Stimulated activated memory B cell treated with anti-CD40 and anti-IgM and Interleukin-4, amounts not matched to agents 10 μg/mL and 1 μg/mL and 100 μg/mL, for 72 hours (primary cell): ENCODE measurements at regions not wholly inside any gene's neighbourhood (a gene's known extent, or its start where the extent isn't known, plus 50 kb on each side); places are given as distances from the start of the nearest gene placed in this dataset.

Source experiments
- ATAC-seq: fragments of 150-1000 bp; cut with Tn5 transposase; 2 replicates; pipeline ENCODE4 v1.10.0; 2021
- H3K27ac Mint-ChIP-seq: one replicate; pipeline ENCODE4 v1.8.0; 2022; ENCODE audit warnings: mild to moderate bottlenecking, mixed read lengths
- H3K27me3 Mint-ChIP-seq: one replicate; pipeline ENCODE4 v1.8.0; 2022; ENCODE audit warnings: mixed read lengths
- H3K36me3 Mint-ChIP-seq: one replicate; pipeline ENCODE4 v1.8.0; 2022; ENCODE audit warnings: mixed read lengths
- H3K4me1 Mint-ChIP-seq: one replicate; pipeline ENCODE4 v1.8.0; 2022; ENCODE audit warnings: mixed read lengths
- H3K4me3 Mint-ChIP-seq: one replicate; pipeline ENCODE4 v1.8.0; 2022; ENCODE audit warnings: mild to moderate bottlenecking, moderate library complexity, mixed read lengths
- H3K9me3 Mint-ChIP-seq: one replicate; pipeline ENCODE4 v1.8.0; 2022; ENCODE audit warnings: mixed read lengths

DNA sequence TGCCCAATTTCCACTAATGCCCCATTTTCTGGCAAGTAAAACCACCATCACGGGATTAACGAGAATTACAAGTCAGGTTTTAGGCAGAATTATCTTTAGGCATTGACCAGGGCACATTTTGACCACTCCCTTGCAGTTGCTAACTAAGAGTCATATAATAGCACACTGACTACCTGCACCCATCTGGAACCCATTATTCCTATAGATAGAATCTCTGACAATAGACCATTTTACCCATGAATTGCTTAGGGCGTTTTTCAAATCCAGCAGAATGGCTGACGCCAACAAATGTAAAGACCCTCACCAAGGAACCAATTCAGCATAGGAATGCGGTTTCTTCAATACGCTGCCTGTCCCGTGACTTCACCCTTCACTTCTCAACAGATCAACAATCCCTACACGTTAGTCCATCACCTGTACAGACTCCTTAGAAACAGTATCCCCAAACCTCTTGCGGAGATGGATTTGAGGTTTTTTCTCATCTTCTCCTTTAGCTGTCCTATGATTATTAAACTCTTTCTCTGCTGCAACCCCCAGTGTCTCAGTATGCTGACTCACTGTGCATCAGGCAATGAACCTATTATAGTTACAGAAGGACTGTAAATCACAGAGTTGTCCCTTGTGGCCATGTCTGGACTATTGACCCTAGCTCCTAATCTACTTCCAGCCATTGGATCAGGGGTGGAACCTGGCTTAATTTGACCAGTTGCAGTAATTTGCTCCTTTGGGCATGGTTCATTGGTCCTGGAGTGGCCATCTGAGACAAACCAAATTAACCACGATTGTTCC, 177.3 kb upstream of the PLXNC1 start:
- no peak overlapping the region for H3K4me3 Mint-ChIP-seq
- H3K36me3 Mint-ChIP-seq, result no peaks in the 10 kb centered on the region
- peaks cover 30% of the 10 kb centered on the region for H3K27me3 Mint-ChIP-seq
- no peaks in the 10 kb centered on the region for H3K4me1 Mint-ChIP-seq
- no peak for ATAC-seq
- no peaks in the 10 kb centered on the region for H3K9me3 Mint-ChIP-seq
- no peak overlapping the region for H3K27ac Mint-ChIP-seq

DNA sequence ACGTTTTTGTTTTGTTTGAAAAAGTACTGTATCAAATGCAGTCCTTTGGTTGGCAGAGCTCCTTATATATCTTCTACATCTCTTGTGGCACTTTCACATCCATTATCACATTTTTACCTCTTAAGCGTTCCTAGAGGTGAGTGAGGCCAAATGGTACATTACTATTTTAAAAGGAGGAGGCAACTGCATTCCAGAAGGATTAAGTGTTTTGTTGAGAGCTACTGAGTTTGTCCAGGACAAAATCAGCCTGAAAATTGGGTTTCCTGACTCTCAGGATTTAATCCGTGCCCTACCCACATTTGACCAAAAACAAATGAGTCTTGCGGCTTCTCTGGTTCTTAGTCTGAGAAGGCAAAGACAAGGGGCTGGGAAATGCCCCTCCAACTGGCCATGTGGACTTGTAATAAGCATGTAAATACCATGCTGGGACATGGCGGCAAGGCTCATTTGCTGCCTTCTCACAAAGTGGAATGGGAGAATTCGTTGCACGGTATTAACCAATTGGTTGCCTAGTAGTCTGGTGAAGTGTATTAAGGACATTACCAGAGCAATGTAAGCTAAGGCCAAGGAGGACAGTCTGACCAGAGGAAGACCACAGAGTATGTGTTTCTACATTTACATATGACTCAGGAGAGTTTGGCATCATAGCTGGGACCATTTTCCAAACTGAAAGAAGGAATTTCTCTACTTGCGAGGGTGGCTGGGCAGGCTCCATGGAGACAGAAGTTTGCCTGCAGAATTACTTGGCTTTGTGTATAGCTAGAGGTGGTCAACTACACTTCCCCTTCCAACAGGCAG, 175.8 kb upstream of the PLXNC1 start:
- Mint-ChIP-seq H3K9me3 (no peaks in the 10 kb centered on the region), H3K27ac (no peak overlapping the region), H3K4me3 (no peak overlapping the region), H3K36me3 (no peaks in the 10 kb centered on the region), H3K27me3 (peaks cover 20% of the 10 kb centered on the region), H3K4me1 (no peaks in the 10 kb centered on the region)
- ATAC-seq, result no peak

- no peaks in the 10 kb centered on the region for H3K36me3 Mint-ChIP-seq
- ATAC-seq, result no peak
- H3K27ac Mint-ChIP-seq, result no peak overlapping the region
- no peak overlapping the region for H3K4me3 Mint-ChIP-seq
- no peaks in the 10 kb centered on the region for H3K9me3 Mint-ChIP-seq
- peaks cover 12% of the 10 kb centered on the region for H3K27me3 Mint-ChIP-seq
- H3K4me1 Mint-ChIP-seq, result no peaks in the 10 kb centered on the region
Measured at GRCh38 chr12:93974252-93974651, 174.1 kb upstream of the PLXNC1 start.

DNA sequence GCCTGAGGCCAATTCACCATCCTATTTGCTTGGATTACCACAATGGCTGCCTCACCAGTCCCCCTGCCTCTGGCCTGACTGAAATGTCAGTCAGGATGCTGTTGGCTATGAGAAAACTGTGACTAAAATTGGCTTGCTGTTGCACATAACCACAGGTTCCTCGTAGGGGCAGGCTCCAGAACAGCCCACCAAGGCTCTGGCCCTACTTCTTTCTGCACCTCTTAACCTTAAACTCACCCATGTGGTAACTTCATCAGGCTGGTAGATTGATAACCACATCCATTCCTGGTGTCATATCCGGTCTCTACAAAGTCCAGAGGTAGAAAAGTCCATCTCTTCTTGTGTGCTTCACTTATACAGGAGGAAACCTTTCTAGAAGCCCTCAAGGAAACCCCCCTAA, 172.4 kb upstream of the PLXNC1 start:
- H3K4me3 Mint-ChIP-seq, result no peak overlapping the region
- no peaks in the 10 kb centered on the region for H3K9me3 Mint-ChIP-seq
- no peaks in the 10 kb centered on the region for H3K36me3 Mint-ChIP-seq
- H3K27me3 Mint-ChIP-seq, result peaks cover 7% of the 10 kb centered on the region
- H3K27ac Mint-ChIP-seq, result no peak overlapping the region
- H3K4me1 Mint-ChIP-seq, result no peaks in the 10 kb centered on the region
- no peak for ATAC-seq

GRCh38 chr12:93977081-93977480, 171.3 kb upstream of the PLXNC1 start:
- Mint-ChIP-seq H3K27ac (no peak overlapping the region), H3K4me1 (no peaks in the 10 kb centered on the region), H3K36me3 (no peaks in the 10 kb centered on the region), H3K4me3 (no peak overlapping the region), H3K27me3 (peaks cover 14% of the 10 kb centered on the region), H3K9me3 (no peaks in the 10 kb centered on the region)
- ATAC-seq, result no peak

- Mint-ChIP-seq H3K4me1 (no peaks in the 10 kb centered on the region), H3K27me3 (peaks cover 27% of the 10 kb centered on the region), H3K9me3 (no peaks in the 10 kb centered on the region), H3K4me3 (no peak overlapping the region), H3K27ac (no peak overlapping the region), H3K36me3 (no peaks in the 10 kb centered on the region)
- ATAC-seq, result no peak
Measured at GRCh38 chr12:93978553-93978952, 169.8 kb upstream of the PLXNC1 start.

DNA sequence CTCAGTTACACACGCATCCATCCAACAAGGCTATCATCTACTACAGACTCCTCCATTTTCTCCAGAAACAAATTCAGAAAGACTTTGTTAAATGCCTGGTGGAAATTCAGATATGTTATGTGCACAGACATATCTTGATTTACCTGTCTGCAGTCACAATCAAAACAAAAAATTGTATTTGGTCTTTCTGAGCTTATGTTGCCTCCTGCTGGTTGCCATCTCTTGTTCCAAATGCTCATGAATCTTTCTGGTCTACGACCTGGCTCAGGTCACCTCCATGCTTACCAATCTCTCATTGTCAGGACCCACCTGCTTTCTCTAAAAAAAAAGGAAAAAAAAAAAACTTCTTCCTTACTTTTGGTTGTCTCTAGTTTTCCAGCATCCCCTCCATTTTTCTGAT, 169.2 kb upstream of the PLXNC1 start:
- peaks cover 27% of the 10 kb centered on the region for H3K27me3 Mint-ChIP-seq
- no peak overlapping the region for H3K27ac Mint-ChIP-seq
- H3K4me3 Mint-ChIP-seq, result no peak overlapping the region
- H3K9me3 Mint-ChIP-seq, result no peaks in the 10 kb centered on the region
- no peaks in the 10 kb centered on the region for H3K4me1 Mint-ChIP-seq
- ATAC-seq, result no peak
- no peaks in the 10 kb centered on the region for H3K36me3 Mint-ChIP-seq

GRCh38 chr12:93980711-93981110, 167.7 kb upstream of the PLXNC1 start:
- Mint-ChIP-seq H3K4me3 (no peak overlapping the region), H3K9me3 (no peaks in the 10 kb centered on the region), H3K27me3 (peaks cover 27% of the 10 kb centered on the region), H3K36me3 (no peaks in the 10 kb centered on the region), H3K4me1 (no peaks in the 10 kb centered on the region), H3K27ac (no peak overlapping the region)
- ATAC-seq, result no peak

- Mint-ChIP-seq H3K9me3 (no peaks in the 10 kb centered on the region), H3K4me1 (no peaks in the 10 kb centered on the region), H3K27ac (no peak overlapping the region), H3K27me3 (peaks cover 34% of the 10 kb centered on the region), H3K4me3 (no peak overlapping the region), H3K36me3 (no peaks in the 10 kb centered on the region)
- no peak for ATAC-seq
Measured at GRCh38 chr12:93981411-93981810, 167.0 kb upstream of the PLXNC1 start.

DNA sequence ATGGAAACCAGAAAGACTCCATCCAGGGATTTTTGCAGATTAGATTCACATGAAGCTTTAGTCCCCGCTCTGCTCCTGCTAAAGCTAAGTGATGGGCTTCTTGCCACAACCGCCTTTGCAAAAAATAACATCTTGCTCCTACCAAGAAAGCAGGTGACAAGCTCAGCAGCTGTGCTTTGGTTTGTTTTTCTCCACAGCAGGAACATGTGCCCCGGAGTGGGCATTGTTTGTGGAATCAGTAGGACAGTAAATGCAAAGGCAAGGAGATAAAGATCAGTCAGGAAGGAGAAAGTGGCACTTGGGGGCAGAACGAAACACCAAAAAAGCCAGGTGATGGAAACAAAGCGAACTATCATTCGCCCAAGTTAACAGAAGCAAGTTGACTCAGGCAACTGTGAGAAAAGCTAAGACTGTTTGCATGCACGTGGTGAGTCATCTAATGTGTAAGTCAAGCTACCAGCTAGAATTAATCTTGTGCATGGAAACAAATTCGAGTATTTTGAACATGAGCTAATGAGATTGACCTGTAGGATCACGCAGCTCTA, 165.5 kb upstream of the PLXNC1 start:
- ATAC-seq, result no peak
- H3K27me3 Mint-ChIP-seq, result peaks cover 35% of the 10 kb centered on the region
- H3K9me3 Mint-ChIP-seq, result no peaks in the 10 kb centered on the region
- H3K27ac Mint-ChIP-seq, result no peak overlapping the region
- H3K36me3 Mint-ChIP-seq, result no peaks in the 10 kb centered on the region
- no peaks in the 10 kb centered on the region for H3K4me1 Mint-ChIP-seq
- H3K4me3 Mint-ChIP-seq, result no peak overlapping the region

GRCh38 chr12:93984005-93984404, 164.4 kb upstream of the PLXNC1 start:
- Mint-ChIP-seq H3K36me3 (no peaks in the 10 kb centered on the region), H3K27me3 (peaks cover 35% of the 10 kb centered on the region), H3K4me3 (no peak overlapping the region), H3K27ac (no peak overlapping the region), H3K9me3 (no peaks in the 10 kb centered on the region), H3K4me1 (no peaks in the 10 kb centered on the region)
- no peak for ATAC-seq

GRCh38 chr12:93989949-93990348, 158.4 kb upstream of the PLXNC1 start:
- H3K36me3 Mint-ChIP-seq, result no peaks in the 10 kb centered on the region
- no peak overlapping the region for H3K4me3 Mint-ChIP-seq
- ATAC-seq, result no peak
- H3K27me3 Mint-ChIP-seq, result peaks cover 18% of the 10 kb centered on the region
- H3K4me1 Mint-ChIP-seq, result no peaks in the 10 kb centered on the region
- H3K9me3 Mint-ChIP-seq, result no peaks in the 10 kb centered on the region
- no peak overlapping the region for H3K27ac Mint-ChIP-seq

DNA sequence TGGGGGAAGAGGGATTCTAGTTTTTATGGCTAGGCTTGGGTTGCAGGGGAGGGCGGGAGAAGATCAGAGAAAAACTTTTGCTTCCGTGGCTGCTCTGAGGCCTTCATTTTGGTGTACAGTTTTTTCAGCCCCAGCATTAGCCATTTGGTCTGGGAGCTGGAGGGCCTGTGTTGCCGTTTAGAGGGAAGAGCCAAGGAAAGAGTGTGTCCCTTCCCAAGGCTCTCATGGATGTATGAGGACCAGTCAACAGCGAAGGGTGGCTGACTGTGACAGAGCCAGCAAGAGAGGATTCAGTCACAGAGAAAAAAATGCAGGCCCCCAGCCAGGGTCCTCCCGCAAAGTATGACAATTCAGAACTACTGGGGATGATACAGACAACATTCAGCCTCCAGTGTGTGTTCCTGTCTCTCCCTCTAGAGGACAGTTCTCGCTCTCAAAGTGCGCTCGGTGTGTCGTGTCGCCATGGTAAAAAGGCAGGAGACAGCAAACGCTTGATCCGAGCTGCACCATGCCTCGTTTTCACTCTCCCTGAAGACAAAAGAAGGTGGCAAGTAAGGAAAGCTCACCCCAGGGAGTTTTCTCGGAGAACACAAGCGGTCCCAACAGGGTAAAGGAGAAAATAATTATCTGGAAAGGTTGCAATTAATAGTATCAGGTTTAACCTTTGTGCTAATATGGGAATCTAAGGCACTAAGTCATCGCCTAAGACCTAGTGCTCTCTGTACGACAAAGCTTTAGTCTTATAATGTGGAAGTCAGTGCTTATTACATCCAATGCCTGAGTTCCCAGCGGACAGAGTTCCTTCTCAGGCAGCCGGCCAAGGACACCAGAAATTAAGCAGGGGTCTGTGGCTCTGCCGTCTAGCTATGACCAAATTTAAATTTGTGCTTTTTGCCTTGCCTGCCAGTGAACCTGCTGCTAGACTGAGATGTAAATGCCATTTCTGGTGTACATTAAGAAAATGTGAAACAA, 157.3 kb upstream of the PLXNC1 start:
- Mint-ChIP-seq H3K4me3 (no peak overlapping the region), H3K4me1 (no peaks in the 10 kb centered on the region), H3K27me3 (peaks cover 13% of the 10 kb centered on the region), H3K27ac (no peak overlapping the region), H3K9me3 (no peaks in the 10 kb centered on the region), H3K36me3 (no peaks in the 10 kb centered on the region)
- no peak for ATAC-seq

DNA sequence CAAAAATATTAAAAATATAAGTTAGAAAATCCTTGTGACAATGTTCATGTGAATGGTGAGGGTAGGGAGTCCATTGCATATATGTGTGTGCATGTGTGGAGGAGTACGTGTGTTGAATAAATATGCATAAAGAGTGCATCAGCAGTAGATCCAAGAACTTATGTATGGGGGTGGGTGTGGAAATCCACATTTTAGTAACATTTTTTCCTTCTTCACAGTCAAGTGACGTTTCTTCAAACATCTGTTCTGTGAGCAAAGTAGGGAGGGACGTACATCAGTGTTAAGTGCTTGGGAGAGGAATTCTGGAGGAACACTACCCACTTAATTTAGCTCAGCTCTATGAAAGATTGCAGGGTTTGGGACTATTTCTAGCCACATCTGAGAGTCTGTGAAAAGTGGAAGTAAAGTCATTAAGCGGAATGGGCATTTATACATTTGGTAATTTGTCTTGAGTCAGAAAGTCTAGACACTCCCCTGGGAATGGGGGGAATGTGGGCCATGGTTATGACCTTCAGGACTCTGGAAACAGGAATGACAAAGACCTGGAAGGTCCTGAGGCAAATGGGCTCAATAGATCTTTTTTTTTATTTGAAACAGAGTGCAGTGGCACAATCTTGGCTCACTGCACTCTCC, 156.4 kb upstream of the PLXNC1 start:
- Mint-ChIP-seq H3K4me3 (no peak overlapping the region), H3K27me3 (peaks cover 9% of the 10 kb centered on the region), H3K4me1 (no peaks in the 10 kb centered on the region), H3K27ac (no peak overlapping the region), H3K36me3 (no peaks in the 10 kb centered on the region), H3K9me3 (no peaks in the 10 kb centered on the region)
- no peak for ATAC-seq
